Endothelial cell of umbilical vein (primary cell): ENCODE measurements at regions not wholly inside any gene's neighbourhood (a gene's known extent, or its start where the extent isn't known, plus 50 kb on each side); places are given as distances from the start of the nearest gene placed in this dataset.

Experiments
- BruUV-seq: library from RNA; stranded (reverse); fragments of 400-500 nt; replicated peaks from 2 replicates; lab custom pipeline; 2021; lab: Mats Ljungman, UMichigan
- CTCF ChIA-PET: fragments of 300-600, 350-600 bp; sonication (Branson Sonifier 250); formaldehyde crosslinking; loops from one replicate; lab custom pipeline; 2021; ENCODE audit warnings: antibody characterized with exemption, inconsistent platforms; lab: Charles Lee
- POLR2A ChIA-PET: fragments of 300-600, 350-600 bp; sonication (Branson Sonifier 250); formaldehyde crosslinking; loops from one replicate; lab custom pipeline; 2021; ENCODE audit warnings: antibody characterized with exemption, inconsistent platforms; lab: Charles Lee
- DNase-seq: peaks from one replicate; pipeline ENCODE4 v3.0.0-alpha.2; 2011; ENCODE audit warnings: low read depth, low spot score
- FAIRE-seq: peaks from 2 replicates; lab custom pipeline; 2011; peaks lifted over from hg19 to GRCh38; lab: Jason Lieb, UNC
- H2AFZ ChIP-seq: 2 replicates; pipeline ENCODE4 v1.6.0; 2012; ENCODE audit warnings: low read depth, low read length, control low read depth, inconsistent platforms
- H3K27ac ChIP-seq: 2 replicates; pipeline ENCODE4 v1.5.1; 2011; ENCODE audit warnings: low read depth, mild to moderate bottlenecking, control low read depth, low read length, moderate library complexity; ENCODE audit not compliant: insufficient read depth
- H3K27me3 ChIP-seq, 2 experiments: 2 replicates each; pipeline versions ENCODE4 v1.6.0 to v1.6.1; 2011; ENCODE audit warnings: low read length in 2 of 2, mixed read lengths in 1 of 2; ENCODE audit not compliant: control insufficient read depth in 2 of 2, insufficient read depth in 2 of 2
- H3K36me3 ChIP-seq, 2 experiments: 2 replicates in 1 of 2; 3 replicates in 1 of 2; pipeline ENCODE4 v1.5.1; 2011; ENCODE audit warnings: low read length in 2 of 2, mild to moderate bottlenecking in 1 of 2, moderate library complexity in 1 of 2; ENCODE audit not compliant: control insufficient read depth in 2 of 2, insufficient read depth in 2 of 2; ENCODE audit errors: extremely low read depth in 1 of 2
- H3K4me1 ChIP-seq: 3 replicates; pipeline ENCODE4 v1.5.1; 2011; ENCODE audit warnings: mild to moderate bottlenecking, low read length; ENCODE audit not compliant: control insufficient read depth, insufficient read depth; ENCODE audit errors: extremely low read depth
- H3K4me2 ChIP-seq: 2 replicates; pipeline ENCODE4 v1.6.1; 2011; ENCODE audit warnings: low read length, control low read depth, mixed read lengths; ENCODE audit not compliant: insufficient read depth
- H3K4me3 ChIP-seq, 3 experiments: fragments of 200-600 bp in 1 of 3; sonication (generic), shearing (Covaris generic) in 1 of 3; replicated peaks in 1 of 3; 2 replicates each; pipeline ENCODE4 v1.5.1; 2011 to 2016; ENCODE audit warnings: control low read depth in 3 of 3, low read length in 3 of 3, mild to moderate bottlenecking in 2 of 3, inconsistent platforms in 1 of 3, low read depth in 1 of 3, moderate library complexity in 1 of 3; ENCODE audit not compliant: insufficient read depth in 1 of 3
- H3K79me2 ChIP-seq: 2 replicates; pipeline ENCODE4 v1.6.0; 2012; ENCODE audit warnings: low read length, inconsistent platforms; ENCODE audit not compliant: control insufficient read depth, insufficient read depth
- H3K9ac ChIP-seq: replicated peaks from 2 replicates; pipeline ENCODE3; 2011; ENCODE audit warnings: low read length, control low read depth; ENCODE audit not compliant: insufficient read depth; ENCODE audit errors: extremely low read depth
- H3K9me1 ChIP-seq: replicated peaks from 3 replicates; pipeline ENCODE4 v1.6.0; 2011; ENCODE audit warnings: mild to moderate bottlenecking, low read length; ENCODE audit not compliant: control insufficient read depth, insufficient read depth; ENCODE audit errors: extremely low read depth
- H3K9me3 ChIP-seq: replicated peaks from 2 replicates; pipeline ENCODE4 v1.5.1; 2012; ENCODE audit warnings: low read length, inconsistent platforms; ENCODE audit not compliant: control insufficient read depth, insufficient read depth
- H4K20me1 ChIP-seq: replicated peaks from 2 replicates; pipeline ENCODE3; 2011; ENCODE audit warnings: mild to moderate bottlenecking, low read length; ENCODE audit not compliant: control insufficient read depth, insufficient read depth; ENCODE audit errors: extremely low read depth
- CTCF ChIP-seq, 2 donors: IDR thresholded peaks; 1 replicate in 1 of 2; 2 replicates in 1 of 2; pipeline ENCODE4 v1.5.1; 2011; ENCODE audit warnings: low read length in 2 of 2, mild to moderate bottlenecking in 2 of 2, moderate library complexity in 2 of 2, control low read depth in 1 of 2, inconsistent platforms in 1 of 2, low read depth in 1 of 2; ENCODE audit not compliant: insufficient read depth in 1 of 2; ENCODE audit errors: extremely low read depth in 1 of 2
- GATA2 ChIP-seq: IDR thresholded peaks from 2 replicates; pipeline ENCODE4 v1.7.0; 2011; ENCODE audit warnings: low read depth, mild to moderate bottlenecking, moderate library complexity, mixed read lengths, low read length; ENCODE audit not compliant: insufficient read length, insufficient read depth
- JUN ChIP-seq: IDR thresholded peaks from 2 replicates; pipeline ENCODE4 v1.6.1; 2011; ENCODE audit warnings: borderline replicate concordance, low read depth; ENCODE audit not compliant: insufficient read length, insufficient read depth
- MAX ChIP-seq: IDR thresholded peaks from 2 replicates; pipeline ENCODE4 v1.6.1; 2011; ENCODE audit not compliant: insufficient read depth, insufficient read length
- MYC ChIP-seq: IDR thresholded peaks from one replicate; pipeline ENCODE4 v1.6.1; 2011; ENCODE audit warnings: mild to moderate bottlenecking, low read depth, low read length
- POLR2AphosphoS5 ChIP-seq: IDR thresholded peaks from 2 replicates; pipeline ENCODE4 v1.6.1; 2012; ENCODE audit warnings: low read depth, mild to moderate bottlenecking, control low read depth, low read length, moderate library complexity; ENCODE audit not compliant: insufficient read depth
- dilution Hi-C: fragments of 300-500 bp; cut with MboI; formaldehyde crosslinking; loops from one replicate; pipeline ENCODE4 v1.15.0; 2019; ENCODE audit warnings: low sequenced_read_pairs; ENCODE audit not compliant: extremely low pct_ligation_motif_present
- intact Hi-C: fragments of 100-400 bp; cut with micrococcal nuclease; formaldehyde crosslinking; loops from one replicate; pipeline ENCODE4 v1.10.0; 2022

DNA sequence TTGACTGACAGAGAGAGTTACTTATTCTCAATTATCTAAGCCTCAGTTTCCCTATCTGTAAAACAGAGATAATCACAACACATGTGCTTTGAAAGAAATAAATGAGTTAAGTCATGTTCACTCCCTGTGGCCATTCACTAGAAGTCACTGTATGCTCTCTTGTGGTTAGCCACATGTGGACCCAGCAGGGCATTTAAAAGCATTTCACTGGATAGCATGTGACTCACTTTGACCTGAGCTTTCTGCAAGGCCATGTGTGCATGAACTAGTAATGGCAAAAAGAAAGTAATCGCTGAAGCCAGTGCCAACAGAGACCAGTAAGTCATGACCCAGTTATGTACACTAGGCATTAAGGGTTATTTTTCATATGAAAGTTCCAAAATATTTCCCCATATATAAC, 557.0 kb upstream of the IGFBP3 start:
- no peaks in the 10 kb centered on the region for H3K79me2 ChIP-seq
- H3K27ac ChIP-seq = no peak overlapping the region
- no peaks in the 10 kb centered on the region for H3K9me1 ChIP-seq
- CTCF ChIA-PET = no interaction called here
- no peaks in the 10 kb centered on the region for H3K4me1 ChIP-seq
- no peak overlapping the region for H3K4me3 ChIP-seq
- POLR2A ChIA-PET = no interaction called here
- H3K9me3 ChIP-seq = no peaks in the 10 kb centered on the region
- H3K9ac ChIP-seq = no peak overlapping the region
- DNase-seq (no peak), FAIRE-seq (no peak)
- H3K4me2 ChIP-seq = no peak overlapping the region
- H3K36me3 ChIP-seq = no peaks in the 10 kb centered on the region
- no peaks in the 10 kb centered on the region for H3K27me3 ChIP-seq
- BruUV-seq = no TSS peak
- TF ChIP-seq MAX (no peak), MYC (no peak), CTCF (IDR thresholded peaks at IDR 0.05; ENCODE audit: extremely low read depth in 1 of 2, insufficient read depth in 1 of 2, low read depth in 1 of 2, low read length in 2 of 2) (no peak), JUN (no peak), GATA2 (no peak)
- dilution Hi-C loops (no loop called here), intact Hi-C loops (no loop called here)
- H2AFZ ChIP-seq = no peak overlapping the region
- no peaks in the 10 kb centered on the region for H4K20me1 ChIP-seq

DNA sequence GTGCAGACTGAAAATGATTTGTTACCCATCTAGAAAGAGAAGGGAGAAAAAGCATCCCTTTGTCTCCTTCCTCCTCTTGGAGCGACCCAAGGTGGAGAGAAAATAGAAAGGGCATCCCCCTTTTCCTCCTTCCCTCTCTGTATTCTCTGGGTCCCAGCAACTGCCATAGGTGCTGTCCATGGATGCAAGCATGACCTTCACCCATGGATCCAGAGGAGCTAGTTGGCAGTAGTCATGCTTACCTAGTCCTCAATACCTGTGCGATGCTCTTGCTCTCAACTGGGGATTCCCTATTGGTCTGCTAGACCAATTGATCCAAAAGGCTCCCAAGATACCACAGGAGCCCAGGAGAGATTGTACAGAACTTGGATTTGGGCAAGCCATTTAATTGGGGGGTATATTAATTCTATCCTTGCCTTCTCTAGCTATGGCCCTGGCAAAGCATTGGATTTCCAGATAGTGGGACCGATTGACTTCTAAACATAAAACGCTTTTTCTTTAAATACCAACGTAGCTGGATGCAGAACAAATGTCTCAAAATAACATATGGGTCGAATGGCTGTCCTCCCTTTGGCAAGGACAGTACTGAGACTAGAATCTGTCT, 547.8 kb upstream of the IGFBP3 start:
- Histone ChIP-seq H3K9me1 (no peaks in the 10 kb centered on the region), H3K9ac (no peak overlapping the region), H3K79me2 (no peaks in the 10 kb centered on the region), H3K36me3 (no peaks in the 10 kb centered on the region), H4K20me1 (no peaks in the 10 kb centered on the region), H3K4me1 (no peaks in the 10 kb centered on the region), H3K27ac (no peak overlapping the region), H3K27me3 (no peaks in the 10 kb centered on the region), H3K4me3 (no peak overlapping the region), H3K4me2 (no peak overlapping the region), H3K9me3 (no peaks in the 10 kb centered on the region), H2AFZ (no peak overlapping the region)
- DNase-seq (no peak), FAIRE-seq (no peak)
- no peak for TF ChIP-seq GATA2
- no peak for TF ChIP-seq POLR2AphosphoS5
- no peak for TF ChIP-seq MYC
- no peak for TF ChIP-seq MAX
- intact Hi-C loops (no loop called here), dilution Hi-C loops (no loop called here)
- ChIA-PET POLR2A (no interaction called here), CTCF (interaction anchor here (0.5 kb wide), 1 partner anchor 1668 kb away, joined by 3 read pairs; no protein-coding TSS in a partner anchor)
- BruUV-seq = no TSS peak
